Brain microvascular endothelial cell (primary cell): ENCODE measurements at regions not wholly inside any gene's neighbourhood (a gene's known extent, or its start where the extent isn't known, plus 50 kb on each side); places are given as distances from the start of the nearest gene placed in this dataset.
"Not testable (repeated sequence)": the region's sequence is repeated elsewhere in the genome, so short reads cannot be mapped to it uniquely, and the experiment has no call there.

ENCODE experiments used
- DNase-seq: peaks from one replicate; pipeline ENCODE4 v3.0.0-alpha.2; 2020
- H3K27ac ChIP-seq: fragments of 250-450 bp; sonication (Bioruptor Pico); 2 replicates; pipeline ENCODE4 v1.5.1; 2020; ENCODE audit warnings: mild to moderate bottlenecking, moderate library complexity
- H3K27me3 ChIP-seq: fragments of 250-450 bp; sonication (Bioruptor Pico); replicated peaks from 2 replicates; pipeline ENCODE4 v1.5.1; 2020; ENCODE audit warnings: mild to moderate bottlenecking
- H3K36me3 ChIP-seq: fragments of 250-450 bp; sonication (Bioruptor Pico); replicated peaks from 2 replicates; pipeline ENCODE4 v1.5.1; 2020; ENCODE audit warnings: mild to moderate bottlenecking
- H3K4me3 ChIP-seq: 2 replicates; pipeline ENCODE4 v1.5.1; 2011; ENCODE audit warnings: low read depth, mild to moderate bottlenecking, control low read depth, low read length, moderate library complexity
- CTCF ChIP-seq: IDR thresholded peaks from 2 replicates; pipeline ENCODE4 v1.5.1; 2011; ENCODE audit warnings: low read depth, mild to moderate bottlenecking, moderate library complexity, low read length, control low read depth, inconsistent platforms; ENCODE audit errors: missing control alignments
- in situ Hi-C: cut with HindIII; loops from 2 replicates; pipeline ENCODE4 v1.10.0; 2017; ENCODE audit warnings: low sequenced_read_pairs, low pct_ligation_motif_present

GRCh38 chr2:194486326-194486725 is 1170.7 kb upstream of the SLC39A10 start:
- H3K27me3 ChIP-seq = no peaks in the 10 kb centered on the region
- DNase-seq = no peak
- in situ Hi-C loops = no loop called here
- H3K27ac ChIP-seq = no peak overlapping the region
- no peak overlapping the region for H3K4me3 ChIP-seq
- TF ChIP-seq CTCF = no peak
- H3K36me3 ChIP-seq = no peaks in the 10 kb centered on the region

GRCh38 chr2:194483041-194483440 is 1174.0 kb upstream of the SLC39A10 start:
- no peak for DNase-seq
- Histone ChIP-seq H3K27me3 (no peaks in the 10 kb centered on the region), H3K27ac (no peak overlapping the region), H3K4me3 (no peak overlapping the region), H3K36me3 (no peaks in the 10 kb centered on the region)
- in situ Hi-C loops = no loop called here
- TF ChIP-seq CTCF = no peak

GRCh38 chr2:194465641-194466040 is 1191.4 kb upstream of the SLC39A10 start:
- in situ Hi-C loops = no loop called here
- Histone ChIP-seq H3K36me3 (no peaks in the 10 kb centered on the region), H3K4me3 (no peak overlapping the region), H3K27me3 (no peaks in the 10 kb centered on the region), H3K27ac (no peak overlapping the region)
- no peak for TF ChIP-seq CTCF
- no peak for DNase-seq

GRCh38 chr2:194464964-194465638 is 1191.9 kb upstream of the SLC39A10 start:
- in situ Hi-C loops = no loop called here
- no peak for DNase-seq
- TF ChIP-seq CTCF = no peak
- no peaks in the 10 kb centered on the region for H3K27me3 ChIP-seq
- no peak overlapping the region for H3K4me3 ChIP-seq
- H3K27ac ChIP-seq = no peak overlapping the region
- H3K36me3 ChIP-seq = no peaks in the 10 kb centered on the region

- H3K27ac ChIP-seq, H3K27me3 ChIP-seq, H3K4me3 ChIP-seq, DNase-seq, H3K36me3 ChIP-seq, in situ Hi-C loops: not testable (repeated sequence)
Observed at GRCh38 chr2:194462883-194463282, 1194.1 kb upstream of the SLC39A10 start.

- in situ Hi-C loops = no loop called here
- no peak for DNase-seq
- no peak for TF ChIP-seq CTCF
- H3K36me3 ChIP-seq = no peaks in the 10 kb centered on the region
- H3K27ac ChIP-seq = no peak overlapping the region
- H3K27me3 ChIP-seq = no peaks in the 10 kb centered on the region
- H3K4me3 ChIP-seq = no peak overlapping the region
Observed at GRCh38 chr2:194455358-194455757, 1201.7 kb upstream of the SLC39A10 start.
